GM19463 (cell line): ENCODE measurements at regions not wholly inside any gene's neighbourhood (a gene's known extent, or its start where the extent isn't known, plus 50 kb on each side); places are given as distances from the start of the nearest gene placed in this dataset.

Source experiments
- ATAC-seq: cut with Tn5 transposase; IDR thresholded peaks from one replicate; pipeline ENCODE4 v1.9.1; 2021; ENCODE audit warnings: mild to moderate bottlenecking, moderate library complexity; ENCODE audit not compliant: unreplicated experiment

DNA sequence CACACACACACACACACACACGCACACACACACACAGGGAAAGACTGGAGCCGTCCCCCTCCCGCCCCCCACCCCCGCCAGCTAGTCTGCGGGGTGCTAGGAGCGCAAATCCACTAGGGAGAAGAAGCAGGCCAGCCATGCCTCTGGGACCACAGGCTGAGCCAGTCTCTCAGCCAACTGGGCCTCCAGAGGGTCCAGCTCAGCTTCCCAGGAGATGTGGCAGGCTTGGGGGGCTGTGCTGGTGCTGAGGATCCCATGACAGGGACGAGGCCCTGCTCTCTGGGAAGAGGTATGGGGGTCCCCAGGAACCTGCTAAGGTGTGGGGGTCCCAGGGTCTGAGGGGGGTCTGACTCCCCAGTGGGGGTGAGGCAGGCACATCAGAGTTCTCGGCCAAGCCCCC lies 133.5 kb downstream of the NCOR2 start:
- no peak for ATAC-seq

GRCh38 chr12:124433147-124433874 lies 134.1 kb downstream of the NCOR2 start:
- no peak for ATAC-seq

DNA sequence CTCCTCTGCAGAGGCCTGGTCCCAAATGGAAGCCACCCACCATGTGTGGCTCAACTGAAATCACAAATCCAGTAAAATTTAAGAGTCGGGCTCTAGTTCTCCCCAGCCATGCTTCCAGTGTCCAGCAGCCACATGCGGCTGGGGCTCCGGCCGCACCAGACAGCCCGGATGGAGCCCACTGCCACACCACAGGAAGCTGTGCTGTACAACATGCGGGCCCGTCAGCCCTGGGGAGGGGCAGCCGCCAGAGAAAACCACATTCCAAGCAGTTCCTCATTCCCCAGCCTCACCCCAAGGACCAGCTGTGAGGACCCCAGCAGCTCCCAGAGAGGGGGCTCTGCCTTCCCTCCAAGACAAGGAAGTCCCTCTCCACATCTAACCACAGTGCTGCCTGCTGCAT lies 135.0 kb downstream of the NCOR2 start:
- no peak for ATAC-seq

- no peak for ATAC-seq
Observed at GRCh38 chr12:124431971-124432370, 135.4 kb downstream of the NCOR2 start.

GRCh38 chr12:124430491-124430890 lies 135.6 kb downstream of the RFLNA start:
- ATAC-seq = no peak

- no peak for ATAC-seq
Observed at GRCh38 chr12:124429535-124429934, 134.6 kb downstream of the RFLNA start.

DNA sequence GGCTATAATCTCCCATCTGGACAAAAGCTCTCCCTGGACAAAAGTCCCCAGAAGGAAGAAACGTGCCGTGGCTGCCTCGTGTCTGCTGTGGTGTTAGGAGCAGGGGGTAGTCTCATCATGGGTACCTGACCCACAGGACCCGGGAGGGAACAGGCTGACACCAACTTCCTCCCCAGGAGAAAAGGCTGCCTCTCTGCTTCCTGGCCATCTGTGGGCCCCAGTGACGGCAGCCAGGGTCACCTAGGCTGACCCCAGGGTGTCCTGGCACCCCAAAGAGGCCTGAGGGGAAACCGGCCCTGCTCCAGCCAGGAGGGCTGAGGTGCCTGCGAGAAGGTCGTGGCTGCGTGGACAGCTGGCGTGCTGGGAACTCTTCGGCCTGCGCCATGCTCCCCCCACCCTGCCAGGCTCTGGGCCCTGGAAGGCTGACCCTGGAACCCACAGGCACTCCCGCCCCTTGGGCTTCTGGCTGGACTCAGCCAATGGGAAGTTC lies 133.9 kb downstream of the RFLNA start:
- no peak for ATAC-seq

- no peak for ATAC-seq
Observed at GRCh38 chr12:124428136-124428791, 133.4 kb downstream of the RFLNA start.

DNA sequence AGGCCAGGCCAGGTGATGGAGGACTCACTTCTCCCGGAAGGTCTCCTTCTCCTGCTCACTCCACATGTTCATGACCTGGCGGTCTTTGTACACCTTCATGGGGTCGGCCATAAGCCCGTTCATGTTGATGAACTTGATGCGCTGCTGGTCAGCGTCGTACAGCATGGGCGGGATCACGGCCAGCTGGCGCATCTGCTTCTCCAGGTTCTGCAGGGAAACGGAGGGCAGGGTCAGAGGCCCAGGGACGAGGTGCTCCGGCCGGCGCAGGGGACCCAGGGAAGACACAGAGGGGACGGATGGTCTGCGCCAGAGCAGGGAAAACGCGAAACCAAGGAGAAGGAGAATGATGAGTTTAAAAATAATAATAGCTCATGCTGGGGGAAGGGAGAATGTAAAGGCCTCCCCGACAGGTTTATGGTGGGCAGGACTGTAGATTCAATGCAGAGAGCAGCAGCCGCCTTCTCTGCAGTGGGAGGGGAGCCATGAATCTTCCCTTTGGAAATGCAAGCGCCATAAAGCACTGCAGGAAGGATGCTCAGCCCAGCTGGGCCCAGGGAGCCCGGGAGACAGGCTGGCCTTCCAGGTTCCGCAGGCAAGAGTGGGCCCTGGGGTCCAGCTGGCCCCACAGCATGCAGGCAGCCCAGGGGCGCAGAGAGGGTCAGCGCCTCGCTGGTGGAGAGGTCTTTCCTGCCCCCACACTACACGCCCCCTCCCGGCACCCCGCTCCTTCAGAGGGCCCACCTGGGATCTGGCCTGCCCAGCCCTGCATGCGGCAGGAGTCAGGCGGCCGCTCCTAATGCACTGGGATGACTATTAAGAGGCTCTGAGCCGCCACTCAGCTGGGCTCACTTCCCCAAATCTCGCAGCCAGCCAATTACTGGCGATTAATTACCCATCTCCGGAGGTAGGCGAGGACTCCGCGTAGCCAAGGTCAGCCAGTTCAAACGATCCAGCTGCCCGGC lies 132.0 kb downstream of the RFLNA start:
- ATAC-seq = no peak

DNA sequence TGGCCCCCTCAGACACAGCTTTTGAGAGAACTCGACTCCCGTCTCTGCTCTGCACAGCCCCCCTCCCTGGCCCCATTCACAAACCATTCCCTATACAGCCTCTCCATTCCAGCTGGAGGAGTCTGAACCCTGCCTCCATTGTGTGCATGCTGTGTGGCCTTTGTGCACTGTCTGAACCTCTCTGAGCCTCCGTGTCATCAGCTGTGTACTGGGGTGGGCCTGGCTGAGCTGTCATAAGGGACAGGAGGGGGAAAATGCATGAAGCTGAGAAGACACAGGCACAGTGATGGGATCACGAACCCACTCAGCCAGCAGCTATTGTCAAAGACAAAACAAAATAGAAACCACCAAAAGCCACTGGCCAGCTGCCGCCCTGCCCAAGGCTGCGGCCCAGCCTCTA lies 130.8 kb downstream of the RFLNA start:
- ATAC-seq = no peak

GRCh38 chr12:124424516-124424905 lies 129.6 kb downstream of the RFLNA start:
- ATAC-seq = no peak

DNA sequence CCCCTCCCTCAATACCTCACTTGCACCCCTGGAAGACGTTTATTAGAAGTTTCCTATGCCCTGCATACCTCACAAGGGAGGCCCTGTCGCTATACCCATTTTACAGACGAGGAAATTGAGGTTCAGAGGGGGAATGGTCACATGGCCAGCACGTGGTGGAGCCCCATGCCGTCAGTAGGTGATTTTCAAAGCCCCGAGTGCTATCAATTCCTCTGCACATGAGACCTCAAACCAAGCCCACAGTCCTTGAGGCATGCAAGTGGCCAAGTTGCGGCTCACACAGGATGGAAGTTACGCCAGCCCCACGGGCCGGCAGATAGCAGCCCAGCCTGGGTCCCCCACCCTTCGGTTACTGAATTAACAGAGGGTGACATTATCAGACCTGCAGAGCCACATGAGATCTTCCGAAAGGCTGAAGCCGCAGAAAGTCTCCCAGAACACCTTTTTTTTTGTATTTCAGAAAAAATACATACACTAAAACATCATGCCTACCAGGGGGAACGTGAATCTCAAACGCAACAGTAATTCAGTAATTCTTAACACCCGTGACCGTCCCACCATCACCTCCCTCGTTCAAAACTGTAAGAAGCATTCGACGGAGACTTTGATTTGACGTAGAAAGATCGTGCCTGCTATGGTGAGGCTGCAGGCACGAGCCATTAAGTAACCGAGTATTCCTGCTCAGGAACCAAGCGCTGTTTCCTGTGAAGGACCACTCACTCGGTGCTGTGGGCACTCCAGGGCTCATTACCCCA lies 129.0 kb downstream of the RFLNA start:
- no peak for ATAC-seq

DNA sequence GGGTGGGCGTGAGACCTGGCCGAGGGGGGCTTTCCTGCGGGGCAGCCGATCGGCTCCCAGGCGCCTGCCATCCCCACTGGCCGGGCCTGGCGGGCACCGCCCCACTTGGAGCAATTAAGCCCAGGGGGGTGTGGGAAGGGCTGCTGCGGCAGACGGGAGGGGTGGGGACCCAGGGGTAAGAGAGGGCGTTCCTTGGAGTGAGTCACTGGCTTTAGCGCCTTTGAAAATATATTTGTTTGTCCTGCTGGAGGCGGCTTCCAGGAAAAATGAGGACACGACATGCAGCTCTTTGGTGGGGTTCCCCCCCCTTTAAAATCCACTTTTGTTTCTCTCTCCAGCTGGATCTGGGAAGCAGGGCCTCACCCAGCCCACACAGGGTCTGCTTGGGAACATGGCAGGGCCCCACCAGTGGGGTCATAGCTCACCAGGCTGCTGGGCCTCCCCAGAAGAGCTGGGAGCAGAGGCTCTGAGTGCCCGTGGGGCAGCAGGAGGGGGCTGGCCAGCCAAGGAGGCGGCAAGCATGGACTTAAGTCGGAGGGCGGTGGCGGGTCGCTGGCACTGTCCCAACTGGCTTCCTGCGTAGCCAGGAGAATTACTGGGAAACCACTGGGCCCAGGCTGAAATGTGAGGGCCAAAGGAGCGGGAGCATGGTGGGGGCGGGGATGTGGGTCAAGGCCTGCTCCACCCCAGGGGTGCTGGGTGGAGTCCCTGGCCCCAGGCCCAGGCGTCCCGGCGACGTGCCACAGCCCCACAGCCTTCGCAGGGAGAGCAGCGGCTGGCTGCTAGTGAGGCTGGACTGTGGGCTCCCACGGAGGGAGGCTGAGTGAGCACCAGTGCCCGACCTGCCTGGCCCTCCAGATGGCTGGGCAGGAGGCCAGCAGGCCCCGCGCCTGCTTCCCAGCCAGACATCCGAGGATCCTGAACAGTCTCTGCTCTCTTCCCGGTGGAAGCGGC lies 128.0 kb downstream of the RFLNA start:
- no peak for ATAC-seq

DNA sequence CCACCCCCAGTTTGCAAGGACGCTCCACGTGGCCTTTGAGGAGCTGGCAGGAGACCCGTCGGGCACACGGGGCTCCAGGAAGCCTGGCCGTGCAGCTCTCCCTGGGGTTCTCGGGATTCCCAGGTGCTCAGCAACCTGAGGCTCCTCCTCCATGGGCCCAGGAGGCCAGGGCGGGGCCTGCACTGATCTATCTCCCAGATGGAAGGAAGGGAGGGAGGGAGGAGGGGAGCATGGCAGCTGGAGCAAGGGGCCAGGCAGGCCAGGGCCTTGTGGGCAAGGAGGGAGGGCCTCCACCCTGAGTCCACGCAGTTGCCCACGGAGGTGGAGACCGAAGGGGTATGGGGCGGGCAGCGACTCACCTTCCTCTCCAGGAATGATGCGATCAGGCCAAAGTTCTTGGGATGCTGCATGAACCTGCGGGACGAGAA lies 127.3 kb downstream of the RFLNA start:
- ATAC-seq = no peak

GRCh38 chr12:124420996-124421674 lies 126.2 kb downstream of the RFLNA start:
- no peak for ATAC-seq

- ATAC-seq = no peak
Observed at GRCh38 chr12:124420041-124420995, 125.4 kb downstream of the RFLNA start.

DNA sequence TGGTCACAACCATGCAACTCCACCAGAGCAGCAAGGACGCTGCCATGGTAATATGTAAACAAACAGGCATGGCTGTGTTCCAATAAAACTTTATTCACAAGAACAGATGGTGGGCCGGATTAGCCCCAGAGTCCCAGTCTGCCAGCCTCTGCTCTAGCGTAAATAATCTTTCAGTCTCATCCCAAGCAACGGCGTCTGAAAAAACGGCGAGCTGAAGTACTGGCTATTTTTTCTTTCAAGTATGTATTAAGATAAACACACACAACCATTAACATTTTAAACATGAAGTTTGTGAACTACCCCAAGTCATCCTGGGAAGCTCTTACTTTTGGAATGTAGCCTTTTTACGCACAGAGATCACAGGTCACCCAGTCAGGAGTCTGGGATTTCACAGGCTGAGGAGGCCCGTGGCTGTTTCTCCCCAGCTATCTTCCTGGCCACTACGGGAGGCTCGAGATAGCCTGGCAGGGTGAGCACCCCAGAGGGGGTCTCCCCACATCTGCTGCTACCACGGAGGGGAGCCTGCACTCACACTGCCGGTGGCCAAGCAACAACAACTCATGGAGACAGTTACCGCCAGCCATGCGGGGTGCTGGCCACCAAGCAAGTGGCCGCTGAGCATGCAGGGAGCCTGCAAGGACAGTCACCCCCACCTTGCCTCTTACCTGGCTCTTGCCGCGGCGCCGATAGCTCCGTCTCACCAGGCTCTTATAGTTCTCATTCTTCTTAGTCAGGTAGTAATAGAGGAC lies 124.6 kb downstream of the RFLNA start:
- no peak for ATAC-seq
